GM18508 (cell line): ENCODE measurements at regions not wholly inside any gene's neighbourhood (a gene's known extent, or its start where the extent isn't known, plus 50 kb on each side); places are given as distances from the start of the nearest gene placed in this dataset.
"Not testable (repeated sequence)": the region's sequence is repeated elsewhere in the genome, so short reads cannot be mapped to it uniquely, and the experiment has no call there.

Experiments
- ATAC-seq: cut with Tn5 transposase; IDR thresholded peaks from one replicate; pipeline ENCODE4 v1.9.1; 2021; ENCODE audit warnings: moderate number of reproducible peaks; ENCODE audit not compliant: insufficient read depth, unreplicated experiment

DNA sequence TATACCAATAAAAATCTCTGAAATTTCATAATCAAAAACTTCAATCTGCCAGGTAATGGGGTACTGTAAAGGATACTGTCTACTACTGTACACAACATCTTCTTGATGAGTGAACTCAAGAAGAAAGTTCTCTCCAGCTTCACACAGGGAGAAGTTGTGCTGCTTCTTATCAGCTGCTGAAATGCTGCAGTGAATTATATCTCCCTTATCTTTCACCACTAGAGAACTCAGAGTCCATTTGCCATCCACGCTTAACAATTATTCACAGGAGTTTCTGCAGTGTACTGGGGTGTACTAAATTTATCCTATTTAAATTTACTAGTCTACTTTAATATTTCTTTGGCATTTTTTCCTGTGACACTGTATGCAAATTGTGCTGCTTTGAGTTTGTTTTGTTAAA is 384.8 kb downstream of the TFAP2B start:
- no peak for ATAC-seq

DNA sequence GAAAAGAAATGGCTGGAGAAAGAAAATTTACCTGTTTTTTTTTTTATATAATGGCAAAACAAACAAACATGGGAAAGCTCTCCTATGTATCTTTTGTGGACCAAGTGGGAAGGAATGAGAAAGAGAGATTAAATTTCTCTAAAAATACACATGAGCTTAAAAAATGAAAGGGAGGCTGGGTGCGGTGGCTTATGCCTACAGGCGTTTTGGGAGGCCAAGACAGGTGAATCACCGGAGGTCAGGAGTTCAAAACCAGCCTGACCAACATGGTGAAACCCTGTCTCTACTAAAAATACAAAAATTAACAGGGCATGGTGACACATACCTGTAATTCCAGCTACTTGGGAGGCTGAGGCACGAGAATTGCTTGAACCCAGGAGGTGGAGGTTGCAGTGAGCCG is 388.0 kb downstream of the TFAP2B start:
- not testable (repeated sequence) for ATAC-seq

DNA sequence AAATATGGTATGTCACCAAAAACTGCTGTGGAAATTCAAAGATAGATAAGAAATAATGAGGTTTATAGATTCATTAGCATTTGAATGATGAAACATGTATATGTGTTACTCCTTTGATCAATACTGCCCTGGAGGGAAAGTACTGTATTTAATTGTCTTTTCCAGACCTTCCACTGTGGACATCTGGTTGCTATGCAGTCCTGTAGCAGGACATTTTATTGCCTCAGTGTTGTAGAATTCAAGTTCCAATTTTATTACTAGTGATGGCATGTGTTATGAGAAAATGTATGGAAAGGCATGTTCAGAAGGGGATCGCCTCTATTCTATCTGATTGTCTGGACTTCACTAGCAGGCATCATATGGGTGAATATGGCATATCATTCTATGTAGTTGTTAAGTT is 391.0 kb downstream of the TFAP2B start:
- no peak for ATAC-seq

- ATAC-seq = no peak
Measured at GRCh38 chr6:51213811-51214210, 395.1 kb downstream of the TFAP2B start.

DNA sequence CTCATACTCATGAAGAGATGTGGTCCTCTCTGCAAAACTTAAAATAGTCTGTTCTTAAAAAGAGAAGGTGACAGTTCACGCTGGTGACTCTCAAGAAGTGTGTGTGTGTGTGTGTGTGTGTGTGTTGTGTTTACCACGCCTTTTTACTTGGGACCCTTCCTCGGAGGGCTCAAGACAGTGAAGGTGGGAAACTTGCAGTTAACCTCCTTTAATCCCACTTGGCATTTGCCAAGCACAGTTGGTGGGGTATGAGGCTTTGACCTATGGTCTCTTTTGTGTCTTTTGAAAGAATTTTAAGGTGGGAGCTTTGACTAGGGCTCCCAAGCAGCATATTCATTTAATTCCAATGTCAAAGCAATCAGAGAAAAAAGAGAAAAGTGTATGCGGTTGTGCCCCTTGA is 395.8 kb downstream of the TFAP2B start:
- ATAC-seq = no peak

DNA sequence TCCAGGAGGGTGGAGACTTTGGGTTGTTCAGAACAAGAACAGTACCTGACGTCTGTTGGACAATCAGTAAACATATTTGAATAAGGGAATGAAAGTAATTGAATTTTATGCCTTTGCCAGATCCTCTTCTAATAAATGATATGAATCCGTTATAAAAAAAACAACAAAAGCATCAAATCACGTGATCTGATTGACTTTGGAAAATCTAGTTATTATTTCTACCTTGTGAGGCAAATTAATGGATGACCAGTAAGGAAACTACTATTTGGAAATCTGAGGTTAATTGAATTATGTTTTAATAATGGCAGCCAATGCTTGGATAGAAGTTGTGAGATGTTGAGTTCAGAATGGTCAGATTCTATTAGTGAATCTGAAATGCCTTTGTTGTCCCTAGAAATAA is 399.5 kb downstream of the TFAP2B start:
- no peak for ATAC-seq

GRCh38 chr6:51224580-51225240 is 406.0 kb downstream of the TFAP2B start:
- not testable (repeated sequence) for ATAC-seq

DNA sequence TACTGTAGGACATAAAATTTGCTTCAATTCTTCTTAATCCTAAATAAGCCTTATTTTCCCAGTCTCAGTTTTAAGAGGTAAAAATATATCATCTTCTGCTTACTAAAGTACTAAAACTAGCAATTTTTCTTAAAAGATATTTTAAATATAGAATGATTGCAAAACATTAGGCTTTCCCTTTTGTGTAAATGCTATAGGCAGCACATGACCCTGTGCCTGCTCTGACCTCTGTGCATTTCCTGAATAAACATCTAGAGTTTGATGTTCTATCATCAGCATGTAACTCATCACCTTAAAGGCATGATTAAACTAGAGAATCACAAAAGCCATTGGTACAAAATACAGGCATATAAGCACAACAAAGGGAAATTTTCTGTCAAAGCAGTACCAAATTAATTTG is 422.7 kb downstream of the TFAP2B start:
- no peak for ATAC-seq

DNA sequence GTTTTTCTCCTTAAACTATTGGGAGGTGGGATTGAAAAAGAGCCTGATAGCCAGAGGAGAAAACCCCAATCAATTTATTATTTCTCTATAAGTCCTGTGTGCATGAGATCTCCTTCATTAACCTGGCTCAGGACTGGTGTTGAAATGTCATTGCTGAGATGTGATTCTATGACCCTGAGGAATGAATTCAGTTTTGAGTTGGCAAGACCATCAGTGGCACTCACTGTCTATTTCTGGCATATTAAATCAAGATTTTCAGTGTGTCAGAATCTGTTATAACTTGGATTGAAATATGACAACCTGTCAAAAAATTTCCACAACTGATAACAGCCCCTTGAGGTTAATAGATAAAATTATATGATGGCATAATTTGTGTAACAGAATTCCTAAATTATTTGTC is 431.1 kb downstream of the TFAP2B start:
- no peak for ATAC-seq

DNA sequence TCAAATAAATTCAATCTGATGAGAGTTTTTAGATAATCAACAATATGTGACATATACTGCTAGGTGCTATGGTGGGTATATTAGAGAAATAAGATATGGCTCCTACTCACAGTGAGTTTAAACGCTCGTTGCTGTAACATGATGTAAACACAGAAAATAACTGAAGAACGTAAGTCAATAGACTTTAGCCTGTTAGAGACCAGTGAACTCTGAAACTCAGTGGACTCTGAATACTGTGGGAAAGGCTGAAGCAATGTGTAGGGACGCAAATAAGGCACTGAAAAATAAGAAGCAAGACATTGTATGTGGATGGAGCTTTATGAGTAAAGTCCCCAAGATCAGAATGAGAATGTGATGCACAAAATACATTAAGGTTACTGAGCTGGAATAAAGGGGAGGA is 431.6 kb downstream of the TFAP2B start:
- ATAC-seq = no peak

- no peak for ATAC-seq
Measured at GRCh38 chr6:51257938-51258337, 439.3 kb downstream of the TFAP2B start.

DNA sequence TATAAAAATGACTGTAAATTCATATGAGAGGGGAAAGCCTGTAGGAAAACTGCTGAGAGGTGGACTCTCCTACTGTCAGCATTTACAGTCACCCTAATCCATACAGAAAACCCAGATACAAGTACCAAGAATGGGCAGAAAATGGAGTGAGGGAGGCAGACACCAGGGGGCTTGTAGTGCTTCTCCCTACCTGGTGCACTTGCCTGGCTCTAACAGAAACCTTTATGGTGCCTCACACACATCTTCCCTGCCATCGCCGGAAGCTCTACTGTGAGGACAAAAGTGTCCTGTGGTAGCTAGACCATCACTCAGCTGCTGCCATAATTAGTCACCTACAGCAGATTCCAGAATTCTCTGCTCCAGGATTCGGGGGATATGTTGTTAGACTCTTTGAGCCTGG is 441.3 kb downstream of the TFAP2B start:
- no peak for ATAC-seq

GRCh38 chr6:51261691-51262090 is 443.0 kb downstream of the TFAP2B start:
- no peak for ATAC-seq

DNA sequence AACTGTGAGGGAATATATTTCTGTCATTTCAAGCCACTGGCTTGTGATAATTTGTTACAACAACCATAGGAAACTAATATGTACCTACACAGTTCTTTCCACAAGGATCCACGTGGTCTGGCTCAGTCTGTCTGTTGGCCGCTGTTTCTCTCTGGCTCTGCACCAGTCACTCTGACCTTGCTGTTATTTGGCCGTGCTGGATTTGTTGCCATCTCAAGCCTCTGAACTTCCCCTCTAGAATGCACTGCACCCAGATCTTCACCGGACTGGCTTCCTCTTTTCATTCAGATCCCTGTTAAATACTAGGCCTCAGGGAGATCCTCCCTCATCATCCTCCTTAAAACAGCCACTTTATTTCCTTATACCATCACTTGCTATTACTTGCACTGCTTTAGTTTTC is 446.8 kb downstream of the TFAP2B start:
- no peak for ATAC-seq

DNA sequence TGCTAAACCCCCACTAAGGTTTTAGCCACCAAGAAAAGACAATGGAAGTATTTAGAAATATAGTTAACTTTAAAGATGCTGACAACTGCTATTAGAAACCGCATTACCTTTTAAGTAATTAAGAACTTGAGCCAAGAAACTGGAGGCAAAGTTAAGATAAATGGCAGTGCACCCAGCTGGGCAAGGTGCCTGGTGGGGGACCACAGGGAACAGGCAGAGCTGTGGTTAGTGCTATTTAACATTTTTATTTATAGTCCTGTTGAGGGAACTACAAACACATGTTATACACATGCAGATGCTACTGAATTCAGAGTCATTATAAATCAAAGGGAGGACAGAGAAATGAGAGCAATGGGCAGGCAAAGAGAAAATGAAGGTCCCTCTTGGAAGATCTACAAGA is 447.9 kb downstream of the TFAP2B start:
- ATAC-seq = no peak

DNA sequence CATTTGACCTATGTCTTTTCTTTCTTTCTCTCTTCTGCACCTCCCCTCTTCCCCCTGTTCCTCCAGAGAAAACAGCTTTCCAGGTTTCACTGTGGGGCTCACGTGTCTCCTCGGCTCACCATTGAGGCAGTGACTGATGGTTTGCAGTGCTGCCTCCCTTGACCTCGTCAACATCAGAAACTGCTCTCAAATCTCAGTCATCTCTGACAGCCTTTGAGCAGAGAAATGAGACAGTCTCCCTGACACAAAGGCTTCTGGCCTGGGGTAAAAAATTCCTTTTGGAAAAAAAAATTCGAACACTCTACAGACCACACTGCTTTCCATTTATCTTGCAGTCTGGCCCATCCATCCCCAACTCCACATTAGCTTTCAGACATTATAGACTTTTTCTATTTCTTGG is 450.0 kb downstream of the TFAP2B start:
- no peak for ATAC-seq

GRCh38 chr6:51269876-51270275 is 451.2 kb downstream of the TFAP2B start:
- no peak for ATAC-seq

DNA sequence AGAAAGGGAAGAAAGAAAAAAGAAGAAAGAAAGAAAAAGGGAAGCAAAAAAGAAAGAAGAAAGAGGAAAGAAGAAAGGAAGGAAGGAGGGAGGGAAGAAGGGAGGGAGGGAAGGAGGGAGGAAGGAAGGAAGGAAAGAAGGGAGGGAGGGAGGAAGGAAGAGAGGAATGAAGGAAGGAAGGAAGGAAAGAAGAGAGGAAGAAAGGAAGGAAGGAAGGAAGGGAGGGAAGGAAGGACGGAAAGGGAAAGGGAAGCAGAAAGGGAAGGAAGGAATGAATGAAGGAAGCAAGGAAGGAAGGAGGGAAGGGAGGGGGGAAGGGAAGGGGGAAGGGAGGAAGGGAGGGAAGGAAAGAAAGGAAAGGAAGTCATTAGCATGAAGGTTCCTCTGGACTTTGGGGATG is 452.9 kb downstream of the TFAP2B start:
- ATAC-seq = no peak

GRCh38 chr6:51273228-51273961 is 454.7 kb downstream of the TFAP2B start:
- ATAC-seq = no peak

DNA sequence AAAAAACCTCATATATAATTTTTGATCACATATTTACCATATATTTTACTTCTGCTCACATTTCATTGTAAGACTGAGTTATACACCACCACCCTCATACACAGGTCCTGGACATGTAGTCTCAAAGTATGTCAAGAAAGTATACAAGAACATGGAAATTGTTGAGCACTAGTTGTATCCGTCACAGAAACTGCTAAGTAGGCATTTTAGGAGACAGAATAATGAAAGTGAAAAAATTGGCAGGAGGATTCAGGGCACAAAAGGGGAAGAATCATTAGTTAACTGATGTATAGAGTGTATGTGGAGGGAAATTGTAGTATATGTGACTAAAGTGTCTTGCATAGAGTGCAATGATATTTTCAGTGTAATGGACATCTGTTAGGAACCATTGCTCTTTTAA is 458.8 kb downstream of the TFAP2B start:
- ATAC-seq = no peak

DNA sequence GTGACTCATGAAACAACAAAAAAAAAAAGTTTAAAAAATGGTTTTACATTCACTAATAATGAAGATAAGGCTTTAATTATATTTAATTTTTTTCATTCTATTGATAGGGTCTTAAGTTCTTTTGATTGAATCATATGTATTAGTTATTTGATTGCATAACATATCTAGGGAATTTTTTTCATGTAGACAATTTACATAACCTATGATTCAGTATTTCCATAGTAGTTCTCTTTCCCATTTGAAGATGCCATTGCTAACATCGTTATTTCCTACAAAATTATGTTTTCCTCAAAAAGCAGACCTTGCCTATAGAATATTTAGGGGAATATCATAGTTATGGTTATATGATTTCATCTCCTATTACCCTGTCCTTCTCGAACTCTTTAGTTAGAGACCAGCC is 463.4 kb downstream of the TFAP2B start:
- no peak for ATAC-seq

- ATAC-seq = no peak
Measured at GRCh38 chr6:51283723-51284355, 465.2 kb downstream of the TFAP2B start.
